Panc1 (cell line): ENCODE measurements at regions not wholly inside any gene's neighbourhood (a gene's known extent, or its start where the extent isn't known, plus 50 kb on each side); places are given as distances from the start of the nearest gene placed in this dataset.

Experiments
- ATAC-seq: fragments of 200-7000 bp; cut with Tn5 transposase; 2 replicates; pipeline ENCODE4 v1.9.1; 2020; ENCODE audit warnings: mild to moderate bottlenecking, moderate library complexity
- BruUV-seq: library from RNA; stranded (reverse); fragments of 400-500 nt; replicated peaks from 2 replicates; lab custom pipeline; 2021; lab: Mats Ljungman, UMichigan
- CTCF ChIA-PET: fragments of 300-600 bp; sonication (Branson Sonifier 250); formaldehyde crosslinking; loops from one replicate; lab custom pipeline; 2022; ENCODE audit warnings: antibody characterized with exemption; lab: Charles Lee
- POLR2A ChIA-PET: fragments of 300-600 bp; sonication (Branson Sonifier 250); formaldehyde crosslinking; loops from one replicate; lab custom pipeline; 2022; ENCODE audit warnings: antibody characterized with exemption; lab: Charles Lee
- DNase-seq: peaks from one replicate; pipeline ENCODE4 v3.0.0-alpha.2; 2010; ENCODE audit warnings: low read depth, low spot score
- H3K27ac ChIP-seq: 2 replicates; pipeline ENCODE4 v1.5.1; 2011; ENCODE audit warnings: mild to moderate bottlenecking, low read length, inconsistent platforms
- H3K27me3 ChIP-seq: fragments of 200-500 bp; sonication (Bioruptor generic); 2 replicates; pipeline ENCODE4 v1.6.0; 2014; ENCODE audit warnings: low read length, inconsistent platforms; ENCODE audit not compliant: control insufficient read depth, insufficient read depth
- H3K36me3 ChIP-seq: fragments of 200-500 bp; sonication (Bioruptor generic); 2 replicates; pipeline ENCODE4 v1.5.1; 2014; ENCODE audit warnings: inconsistent platforms, mild to moderate bottlenecking, low read length, moderate library complexity; ENCODE audit not compliant: control insufficient read depth, insufficient read depth
- H3K4me1 ChIP-seq: 2 replicates; pipeline ENCODE4 v1.5.1; 2011; ENCODE audit warnings: inconsistent platforms, mild to moderate bottlenecking, low read length, moderate library complexity; ENCODE audit not compliant: control insufficient read depth, insufficient read depth
- H3K4me3 ChIP-seq, 2 experiments: 2 replicates each; pipeline ENCODE4 v1.5.1; 2011 to 2012; ENCODE audit warnings: low read depth in 2 of 2, low read length in 2 of 2, mild to moderate bottlenecking in 2 of 2, inconsistent platforms in 1 of 2, moderate library complexity in 1 of 2
- H3K9me3 ChIP-seq: fragments of 200-500 bp; sonication (Bioruptor generic); 2 replicates; pipeline ENCODE4 v1.5.1; 2014; ENCODE audit warnings: low read depth, mild to moderate bottlenecking, inconsistent platforms, low read length, moderate library complexity; ENCODE audit not compliant: control insufficient read depth, insufficient read depth
- CTCF ChIP-seq: fragments of 450-650 bp; IDR thresholded peaks from 2 replicates; pipeline ENCODE4 v1.5.1; 2017; ENCODE audit warnings: mild to moderate bottlenecking
- POLR2AphosphoS5 ChIP-seq: IDR thresholded peaks from 2 replicates; pipeline ENCODE4 v1.6.1; 2012; ENCODE audit warnings: mild to moderate bottlenecking, low read depth, low read length, moderate library complexity
- REST ChIP-seq, 2 experiments: IDR thresholded peaks; 2 replicates each; pipeline ENCODE4 v1.6.1; 2011 to 2012; ENCODE audit warnings: low read depth in 2 of 2, control low read depth in 1 of 2, low read length in 1 of 2, mild to moderate bottlenecking in 1 of 2, moderate library complexity in 1 of 2; ENCODE audit not compliant: insufficient read depth in 1 of 2
- SIN3A ChIP-seq: IDR thresholded peaks from 2 replicates; pipeline ENCODE4 v1.6.1; 2012; ENCODE audit warnings: low read depth, mild to moderate bottlenecking, low read length, moderate library complexity, borderline replicate concordance; ENCODE audit not compliant: insufficient read depth
- TCF7L2 ChIP-seq: IDR thresholded peaks from 2 replicates; pipeline ENCODE4 v1.6.1; 2011; ENCODE audit warnings: mild to moderate bottlenecking, low read depth, low read length, inconsistent platforms
- in situ Hi-C: cut with HindIII; loops from 2 replicates; pipeline ENCODE4 v1.10.0; 2016; ENCODE audit warnings: low sequenced_read_pairs, low pct_unique_long_range_greater_than_20kb
- intact Hi-C: fragments of 100-400 bp; cut with micrococcal nuclease; formaldehyde crosslinking; loops from one replicate; pipeline ENCODE4 v1.10.0; 2022; ENCODE audit not compliant: unreplicated experiment

- H3K4me1 ChIP-seq = no peaks in the 10 kb centered on the region
- in situ Hi-C loops (no loop called here), intact Hi-C loops (no loop called here)
- CTCF ChIA-PET = no interaction called here
- no peak overlapping the region for H3K27ac ChIP-seq
- no peak overlapping the region for H3K4me3 ChIP-seq
- H3K9me3 ChIP-seq = peaks cover 6% of the 10 kb centered on the region; the same call in 1 of the 2 replicates
- ATAC-seq = no peak
- H3K36me3 ChIP-seq = no peaks in the 10 kb centered on the region
- TF ChIP-seq CTCF (no peak), SIN3A (no peak), TCF7L2 (no peak), REST (IDR thresholded peaks at IDR 0.05; ENCODE audit: insufficient read depth in 1 of 2, low read depth in 2 of 2, low read length in 1 of 2) (no peak), POLR2AphosphoS5 (no peak)
- no TSS peak for BruUV-seq
- H3K27me3 ChIP-seq = no peaks in the 10 kb centered on the region
- POLR2A ChIA-PET = no interaction called here
- DNase-seq = no peak
Observed at GRCh38 chr6:148044261-148044751, 298.3 kb upstream of the SASH1 start.

GRCh38 chr6:148044921-148045320 is 297.7 kb upstream of the SASH1 start:
- DNase-seq (no peak), ATAC-seq (no peak)
- no TSS peak for BruUV-seq
- CTCF ChIA-PET = no interaction called here
- Histone ChIP-seq H3K27ac (no peak overlapping the region), H3K9me3 (peaks cover 6% of the 10 kb centered on the region; the same call in 1 of the 2 replicates), H3K36me3 (no peaks in the 10 kb centered on the region), H3K4me1 (no peaks in the 10 kb centered on the region), H3K27me3 (no peaks in the 10 kb centered on the region), H3K4me3 (no peak overlapping the region)
- in situ Hi-C loops (no loop called here), intact Hi-C loops (no loop called here)
- no peak for TF ChIP-seq POLR2AphosphoS5
- TF ChIP-seq TCF7L2 = no peak
- no peak for TF ChIP-seq CTCF
- TF ChIP-seq SIN3A = no peak
- TF ChIP-seq REST (IDR thresholded peaks at IDR 0.05; ENCODE audit: insufficient read depth in 1 of 2, low read depth in 2 of 2, low read length in 1 of 2) = no peak
- POLR2A ChIA-PET = no interaction called here
